Sciatic nerve (tissue), 2 donors: ENCODE measurements at regions not wholly inside any gene's neighbourhood (a gene's known extent, or its start where the extent isn't known, plus 50 kb on each side); places are given as distances from the start of the nearest gene placed in this dataset.
"Not testable (repeated sequence)": the region's sequence is repeated elsewhere in the genome, so short reads cannot be mapped to it uniquely, and the experiment has no call there.

Source experiments
- ATAC-seq: fragments of 200-7000 bp; cut with Tn5 transposase; one replicate; pipeline ENCODE4 v1.9.1; 2020; ENCODE audit warnings: mild to moderate bottlenecking, moderate library complexity
- DNase-seq: peaks from one replicate; pipeline ENCODE4 v3.0.0-alpha.2; 2020; ENCODE audit warnings: low spot score
- intact Hi-C: fragments of 100-400 bp; cut with DNase I; formaldehyde crosslinking; loops from one replicate; pipeline ENCODE4 v1.14.2; 2022
- donor health status: DM: no; HTN: no; CAD: no.
- donor health status: DM: no; HTN: no; CAD: no.

DNA sequence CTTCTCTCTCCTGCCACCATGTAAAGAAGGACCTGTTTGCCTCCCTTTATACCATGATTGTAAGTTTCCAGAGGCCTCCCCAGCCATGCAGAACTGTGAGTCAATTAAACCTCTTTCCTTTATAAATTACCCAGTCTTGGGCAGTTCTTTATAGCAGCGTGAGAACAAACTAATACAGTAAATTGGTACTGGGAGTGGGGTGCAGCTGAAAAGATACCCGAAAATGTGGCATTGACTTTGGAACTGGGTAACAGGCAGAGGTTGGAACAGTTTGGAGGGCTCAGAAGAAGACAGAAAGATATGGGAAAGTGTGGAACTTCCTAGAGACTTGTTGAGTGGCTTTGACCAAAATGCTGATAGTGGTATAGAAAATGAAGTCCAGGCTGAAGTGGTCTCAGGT lies 54.1 kb upstream of the ADAMTS2 start:
- ATAC-seq, DNase-seq, intact Hi-C loops: not testable (repeated sequence)

DNA sequence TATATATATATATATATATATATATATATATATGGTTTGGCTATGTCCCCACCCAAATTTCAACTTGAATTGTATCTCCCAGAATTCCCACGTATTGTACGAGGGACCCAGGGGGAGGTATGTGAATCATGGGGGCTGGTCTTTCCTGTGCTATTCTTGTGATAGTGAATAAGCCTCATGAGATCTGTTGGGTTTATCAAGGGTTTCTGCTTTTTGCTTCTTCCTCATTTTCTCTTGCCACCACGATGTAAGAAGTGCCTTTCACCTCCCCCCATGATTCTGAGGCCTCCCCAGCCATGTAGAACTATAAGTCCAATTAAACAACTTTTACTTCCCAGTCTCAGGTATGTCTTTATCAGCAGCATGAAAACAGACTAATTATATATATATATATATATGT lies 52.3 kb upstream of the ADAMTS2 start:
- intact Hi-C loops = no loop called here
- ATAC-seq = no peak
- DNase-seq = no peak
